ENCODE measurements at regions not wholly inside any gene's neighbourhood (a gene's known extent, or its start where the extent isn't known, plus 50 kb on each side); places are given as distances from the start of the nearest gene placed in this dataset.

DNA sequence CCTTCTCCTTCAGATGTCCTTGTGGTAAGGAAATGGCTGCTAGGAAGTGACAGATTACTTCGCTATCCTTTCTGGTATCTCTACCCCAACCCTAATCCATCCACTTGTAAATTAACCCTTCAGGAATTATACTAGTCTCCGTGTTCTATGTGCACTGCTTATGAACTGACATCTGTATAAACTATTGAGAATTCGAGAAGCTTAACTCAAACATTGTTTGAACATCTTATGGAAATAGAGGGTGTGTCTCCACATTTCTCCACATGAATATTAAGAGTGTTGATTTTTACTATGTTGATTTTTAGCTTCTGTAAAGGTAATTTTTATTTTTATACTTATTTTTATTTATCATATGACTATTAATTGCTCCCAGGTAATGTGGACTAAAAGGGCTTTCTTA lies 457.6 kb upstream of the ZNF337 start:
- TF ChIP-seq, protein P1, sequence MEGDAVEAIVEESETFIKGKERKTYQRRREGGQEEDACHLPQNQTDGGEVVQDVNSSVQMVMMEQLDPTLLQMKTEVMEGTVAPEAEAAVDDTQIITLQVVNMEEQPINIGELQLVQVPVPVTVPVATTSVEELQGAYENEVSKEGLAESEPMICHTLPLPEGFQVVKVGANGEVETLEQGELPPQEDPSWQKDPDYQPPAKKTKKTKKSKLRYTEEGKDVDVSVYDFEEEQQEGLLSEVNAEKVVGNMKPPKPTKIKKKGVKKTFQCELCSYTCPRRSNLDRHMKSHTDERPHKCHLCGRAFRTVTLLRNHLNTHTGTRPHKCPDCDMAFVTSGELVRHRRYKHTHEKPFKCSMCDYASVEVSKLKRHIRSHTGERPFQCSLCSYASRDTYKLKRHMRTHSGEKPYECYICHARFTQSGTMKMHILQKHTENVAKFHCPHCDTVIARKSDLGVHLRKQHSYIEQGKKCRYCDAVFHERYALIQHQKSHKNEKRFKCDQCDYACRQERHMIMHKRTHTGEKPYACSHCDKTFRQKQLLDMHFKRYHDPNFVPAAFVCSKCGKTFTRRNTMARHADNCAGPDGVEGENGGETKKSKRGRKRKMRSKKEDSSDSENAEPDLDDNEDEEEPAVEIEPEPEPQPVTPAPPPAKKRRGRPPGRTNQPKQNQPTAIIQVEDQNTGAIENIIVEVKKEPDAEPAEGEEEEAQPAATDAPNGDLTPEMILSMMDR (IDR thresholded peaks at IDR 0.05; ENCODE audit: low read depth, low read length), result no peak
- TF ChIP-seq EZH2phosphoT487 (IDR thresholded peaks at IDR 0.05; ENCODE audit: low read depth), result no peak

Data from OCI-LY3 (cell line).